Cardiac fibroblast (primary cell): ENCODE measurements at regions not wholly inside any gene's neighbourhood (a gene's known extent, or its start where the extent isn't known, plus 50 kb on each side); places are given as distances from the start of the nearest gene placed in this dataset.

Source experiments
- DNase-seq, 2 donors: peaks; one replicate each; pipeline versions ENCODE4 v3.0.0 to v3.0.0-alpha.2; 2010; ENCODE audit warnings: low read depth in 2 of 2
- H3K4me3 ChIP-seq, 2 donors: replicated peaks in 1 of 2; 1 replicate in 1 of 2; 2 replicates in 1 of 2; pipeline ENCODE4 v1.5.1; 2011; ENCODE audit warnings: low read depth in 2 of 2, low read length in 2 of 2, mild to moderate bottlenecking in 2 of 2, moderate library complexity in 1 of 2
- CTCF ChIP-seq: IDR thresholded peaks from one replicate; pipeline ENCODE4 v1.5.1; 2011; ENCODE audit warnings: low read depth, mild to moderate bottlenecking, low read length, inconsistent platforms

GRCh38 chr14:87063181-87063580 is 929.8 kb downstream of the GALC start:
- no peak for DNase-seq
- TF ChIP-seq CTCF, result no peak
- H3K4me3 ChIP-seq, result no peak overlapping the region

DNA sequence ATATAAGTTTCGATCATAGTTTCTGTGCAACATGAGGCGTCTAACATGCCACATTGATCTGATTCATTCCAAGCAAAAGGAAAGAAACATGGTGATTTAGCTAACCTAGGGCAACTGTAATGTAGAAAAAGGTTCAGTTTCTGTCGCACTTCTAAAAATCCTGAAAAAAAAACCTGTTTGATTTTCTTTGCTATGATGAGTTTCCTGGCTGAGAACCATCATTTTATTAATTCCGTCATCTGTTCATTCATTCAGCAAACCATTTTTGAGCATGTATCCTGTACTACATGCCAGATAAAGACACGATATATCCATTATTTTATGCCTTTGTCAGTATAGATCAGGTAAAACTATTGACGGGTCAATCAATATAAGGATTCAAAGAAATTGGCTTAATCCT is 932.6 kb downstream of the GALC start:
- H3K4me3 ChIP-seq, result no peak overlapping the region
- TF ChIP-seq CTCF, result no peak
- no peak for DNase-seq

GRCh38 chr14:87059060-87059839 is 933.7 kb downstream of the GALC start:
- H3K4me3 ChIP-seq, result no peak overlapping the region
- no peak for DNase-seq
- no peak for TF ChIP-seq CTCF

DNA sequence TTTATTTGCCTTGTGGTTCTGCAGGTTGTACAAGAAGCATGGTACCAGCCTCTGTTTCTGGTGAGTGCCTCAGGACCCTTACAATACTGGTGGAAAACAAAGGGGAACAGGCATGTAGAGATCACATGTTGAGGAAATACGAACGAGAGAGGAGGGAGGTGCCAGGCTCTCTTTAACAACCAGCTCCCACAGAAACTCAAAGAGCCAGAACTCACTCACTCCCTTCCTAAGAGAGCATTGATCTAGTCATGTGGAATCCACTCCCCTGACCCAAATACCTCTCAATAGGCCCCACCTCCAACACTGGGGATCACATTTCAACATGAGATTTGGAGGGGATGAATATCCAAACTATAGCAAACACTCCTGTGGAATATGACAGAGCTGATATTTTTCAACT is 938.0 kb downstream of the GALC start:
- TF ChIP-seq CTCF, result no peak
- DNase-seq, result no peak
- H3K4me3 ChIP-seq, result no peak overlapping the region

- no peak overlapping the region for H3K4me3 ChIP-seq
- TF ChIP-seq CTCF, result no peak
- no peak for DNase-seq
These were observed 940.2 kb downstream of the GALC start for GRCh38 chr14:87052646-87053225.

DNA sequence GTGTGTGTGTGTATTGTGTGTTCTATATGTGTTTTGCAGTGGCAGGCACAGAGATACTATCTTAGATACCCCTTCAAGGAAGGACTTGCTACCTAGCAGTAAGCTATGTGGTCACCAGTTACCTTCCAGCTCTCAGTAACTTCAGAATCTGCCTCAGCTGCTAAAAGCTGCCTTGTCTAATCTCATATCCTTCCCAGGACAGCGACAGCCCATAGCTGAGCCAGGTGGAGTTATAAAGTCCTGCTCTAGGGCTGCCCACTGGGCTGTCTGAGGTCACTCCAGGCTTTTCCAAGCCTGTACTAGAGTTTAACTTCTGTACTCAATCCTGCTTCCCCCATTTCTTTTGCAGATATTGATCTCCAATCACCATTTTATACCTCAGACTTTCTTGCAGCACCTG is 942.6 kb downstream of the GALC start:
- no peak overlapping the region for H3K4me3 ChIP-seq
- DNase-seq, result no peak
- TF ChIP-seq CTCF, result no peak

DNA sequence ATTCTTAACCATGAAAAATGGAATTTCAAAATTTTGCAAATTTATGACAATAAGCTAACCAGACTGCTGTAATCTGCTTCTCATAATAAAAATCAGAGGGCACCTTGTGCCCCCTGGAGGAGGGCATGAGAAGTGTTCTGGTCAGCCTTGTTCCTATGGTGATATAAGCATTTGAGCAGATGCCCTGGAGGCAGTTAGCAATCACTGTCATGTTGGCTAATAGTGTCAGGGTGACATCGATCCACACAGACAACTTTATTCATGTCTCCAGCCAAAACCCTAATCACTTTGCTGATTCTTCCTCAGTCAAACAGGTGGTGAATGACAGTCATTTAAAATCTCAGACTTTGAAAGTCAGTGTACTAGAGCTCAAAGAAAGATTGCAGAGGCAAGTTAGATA is 943.0 kb downstream of the GALC start:
- peak; percentile 20 for TF ChIP-seq CTCF
- no peak overlapping the region for H3K4me3 ChIP-seq
- peak; percentile 1 to 19 for DNase-seq
